H9 (cell line): ENCODE measurements at regions not wholly inside any gene's neighbourhood (a gene's known extent, or its start where the extent isn't known, plus 50 kb on each side); places are given as distances from the start of the nearest gene placed in this dataset.
"Not testable (repeated sequence)": the region's sequence is repeated elsewhere in the genome, so short reads cannot be mapped to it uniquely, and the experiment has no call there.

Source experiments
- DNase-seq: peaks from one replicate; pipeline ENCODE4 v3.0.0-alpha.2; 2017
- H2AFZ ChIP-seq: one replicate; pipeline ENCODE4 v1.6.1; 2013; ENCODE audit warnings: mild to moderate bottlenecking, low read length, control low read depth, moderate library complexity
- H2AK5ac ChIP-seq: 2 replicates; pipeline ENCODE4 v1.6.1; 2013; ENCODE audit warnings: low read length, control low read depth, mixed read lengths; ENCODE audit not compliant: insufficient read length
- H2BK120ac ChIP-seq: one replicate; pipeline ENCODE4 v1.6.1; 2013; ENCODE audit warnings: low read depth, mild to moderate bottlenecking, low read length, control low read depth, inconsistent platforms; ENCODE audit not compliant: poor library complexity, severe bottlenecking
- H2BK12ac ChIP-seq: 2 replicates; pipeline ENCODE4 v1.6.1; 2013; ENCODE audit warnings: low read length, control low read depth, mixed read lengths, low read depth; ENCODE audit not compliant: insufficient read length
- H2BK15ac ChIP-seq: 2 replicates; pipeline ENCODE4 v1.6.1; 2013; ENCODE audit warnings: low read depth, low read length, control low read depth
- H2BK20ac ChIP-seq: one replicate; pipeline ENCODE4 v1.6.1; 2013; ENCODE audit warnings: low read depth, mild to moderate bottlenecking, low read length, control low read depth, inconsistent platforms; ENCODE audit not compliant: poor library complexity, severe bottlenecking
- H2BK5ac ChIP-seq: 2 replicates; pipeline ENCODE4 v1.6.1; 2013; ENCODE audit warnings: low read length, control low read depth, mixed read lengths; ENCODE audit not compliant: insufficient read length
- H3K14ac ChIP-seq: 2 replicates; pipeline ENCODE4 v1.6.1; 2013; ENCODE audit warnings: low read length, control low read depth; ENCODE audit not compliant: insufficient read depth
- H3K18ac ChIP-seq: 2 replicates; pipeline ENCODE4 v1.6.1; 2013; ENCODE audit warnings: low read depth, mild to moderate bottlenecking, mixed read lengths, low read length, control low read depth; ENCODE audit not compliant: insufficient read length
- H3K23ac ChIP-seq: 2 replicates; pipeline ENCODE4 v1.6.1; 2013; ENCODE audit warnings: low read length, control low read depth, mixed read lengths, low read depth; ENCODE audit not compliant: insufficient read length
- H3K23me2 ChIP-seq: 2 replicates; pipeline ENCODE4 v1.6.1; 2013; ENCODE audit warnings: low read depth, mild to moderate bottlenecking, mixed read lengths, low read length, control low read depth; ENCODE audit not compliant: insufficient read length, poor library complexity, severe bottlenecking
- H3K27ac ChIP-seq: 2 replicates; pipeline ENCODE4 v1.5.1; 2013; ENCODE audit warnings: low read length, control low read depth, mixed read lengths, low read depth; ENCODE audit not compliant: insufficient read length
- H3K27me3 ChIP-seq: 2 replicates; pipeline ENCODE4 v1.6.1; 2013; ENCODE audit warnings: low read length, control low read depth, inconsistent platforms; ENCODE audit not compliant: insufficient read depth
- H3K4ac ChIP-seq: 2 replicates; pipeline ENCODE4 v1.6.1; 2013; ENCODE audit warnings: low read depth, mild to moderate bottlenecking, control low read depth, inconsistent platforms, low read length, moderate library complexity
- H3K4me1 ChIP-seq: 2 replicates; pipeline ENCODE4 v1.6.1; 2013; ENCODE audit warnings: low read length, control low read depth, inconsistent platforms; ENCODE audit not compliant: insufficient read depth
- H3K4me2 ChIP-seq: 2 replicates; pipeline ENCODE4 v1.6.1; 2013; ENCODE audit warnings: low read length, control low read depth, mixed read lengths; ENCODE audit not compliant: insufficient read length, insufficient read depth
- H3K56ac ChIP-seq: 2 replicates; pipeline ENCODE4 v1.6.1; 2013; ENCODE audit warnings: low read depth, mild to moderate bottlenecking, mixed read lengths, low read length, control low read depth; ENCODE audit not compliant: insufficient read length
- H3K79me1 ChIP-seq: 2 replicates; pipeline ENCODE4 v1.6.1; 2013; ENCODE audit warnings: low read depth, mild to moderate bottlenecking, moderate library complexity, low read length, control low read depth, inconsistent platforms; ENCODE audit not compliant: insufficient read depth, poor library complexity, severe bottlenecking
- H3K79me2 ChIP-seq: 2 replicates; pipeline ENCODE4 v1.6.1; 2013; ENCODE audit warnings: low read length, control low read depth, inconsistent platforms; ENCODE audit not compliant: insufficient read depth
- H3K9ac ChIP-seq: 2 replicates; pipeline ENCODE4 v1.6.1; 2013; ENCODE audit warnings: low read length, control low read depth, mixed read lengths; ENCODE audit not compliant: insufficient read length; ENCODE audit errors: extremely low read depth
- H3K9me3 ChIP-seq: one replicate; pipeline ENCODE4 v1.6.1; 2013; ENCODE audit warnings: low read depth, low read length, inconsistent platforms; ENCODE audit not compliant: control insufficient read depth
- H3T11ph ChIP-seq: one replicate; pipeline ENCODE4 v1.6.1; 2013; ENCODE audit warnings: mild to moderate bottlenecking, low read length, control low read depth, inconsistent platforms
- H4K20me1 ChIP-seq: one replicate; pipeline ENCODE4 v1.6.1; 2013; ENCODE audit not compliant: control insufficient read depth, insufficient read length, insufficient read depth
- H4K5ac ChIP-seq: 2 replicates; pipeline ENCODE4 v1.6.1; 2013; ENCODE audit warnings: low read depth, mild to moderate bottlenecking, mixed read lengths, low read length, control low read depth; ENCODE audit not compliant: insufficient read length
- H4K8ac ChIP-seq: replicated peaks from 2 replicates; pipeline ENCODE4 v1.6.1; 2013; ENCODE audit warnings: low read length, control low read depth, mixed read lengths, low read depth; ENCODE audit not compliant: insufficient read length
- H4K91ac ChIP-seq: 2 replicates; pipeline ENCODE4 v1.6.1; 2013; ENCODE audit warnings: low read depth, mild to moderate bottlenecking, moderate library complexity, mixed read lengths, low read length, control low read depth; ENCODE audit not compliant: insufficient read length
- H3K27ac Mint-ChIP-seq, 3 experiments: 2 replicates in 2 of 3; 3 replicates in 1 of 3; pipeline ENCODE4 v1.8.0; 2020 to 2021; ENCODE audit warnings: mixed read lengths in 3 of 3, mild to moderate bottlenecking in 1 of 3, moderate library complexity in 1 of 3
- H3K27me3 Mint-ChIP-seq: 2 replicates; pipeline ENCODE4 v1.8.0; 2021; ENCODE audit warnings: low read depth, mild to moderate bottlenecking, moderate library complexity, mixed read lengths
- H3K36me3 Mint-ChIP-seq, 3 experiments: 2 replicates in 2 of 3; 3 replicates in 1 of 3; pipeline ENCODE4 v1.8.0; 2020 to 2021; ENCODE audit warnings: low read depth in 3 of 3, mixed read lengths in 3 of 3; ENCODE audit not compliant: insufficient read depth in 1 of 3
- H3K4me1 Mint-ChIP-seq, 2 experiments: 2 replicates each; pipeline ENCODE4 v1.8.0; 2020; ENCODE audit warnings: mixed read lengths in 2 of 2
- H3K4me3 Mint-ChIP-seq, 2 experiments: 2 replicates in 1 of 2; 3 replicates in 1 of 2; pipeline ENCODE4 v1.8.0; 2020 to 2021; ENCODE audit warnings: mild to moderate bottlenecking in 2 of 2, mixed read lengths in 2 of 2, moderate library complexity in 1 of 2
- H3K9me3 Mint-ChIP-seq, 2 experiments: 2 replicates in 1 of 2; 3 replicates in 1 of 2; pipeline ENCODE4 v1.8.0; 2020; ENCODE audit warnings: mild to moderate bottlenecking in 2 of 2, mixed read lengths in 2 of 2, moderate library complexity in 1 of 2
- CTCF ChIP-seq: fragments of 200-600 bp; sonication (generic); conservative IDR thresholded peaks from 3 replicates; pipeline ENCODE4 v1.8.0; 2021; ENCODE audit warnings: antibody characterized with exemption, mild to moderate bottlenecking
- WGBS: extraction: QIAGEN DNeasy Blood & Tissue Kit; methylation state at CpG from one replicate; pipeline ENCODE4 v1.1.7; 2013; ENCODE audit warnings: missing lambda C conversion rate, low lambda C conversion rate, mixed read lengths; ENCODE audit not compliant: insufficient read length; ENCODE audit errors: extremely low coverage; 5-methylcytosine and 5-hydroxymethylcytosine counted together

GRCh38 chr9:124122813-124123462, 111.4 kb downstream of the LHX2 start:
- H3K27me3 Mint-ChIP-seq: peaks cover 12% of the 10 kb centered on the region
- H3K4me1 Mint-ChIP-seq: peaks cover 14 to 19% of the 10 kb centered on the region in 2 experiments
- H3K4me2 ChIP-seq: no peak overlapping the region
- no peak for DNase-seq
- H3K36me3 Mint-ChIP-seq: no peaks in the 10 kb centered on the region
- no peaks in the 10 kb centered on the region for H3K27me3 ChIP-seq
- H4K8ac ChIP-seq: no peak overlapping the region
- H3K14ac ChIP-seq: no peak overlapping the region
- H2AK5ac ChIP-seq: no peak overlapping the region
- no peak overlapping the region for H3K56ac ChIP-seq
- no peak overlapping the region for H3K4ac ChIP-seq
- no peak overlapping the region for H4K91ac ChIP-seq
- no peaks in the 10 kb centered on the region for H3K79me2 ChIP-seq
- no peaks in the 10 kb centered on the region; a peak in 1 of 5 replicates for H3K9me3 Mint-ChIP-seq
- H3K9me3 ChIP-seq: no peaks in the 10 kb centered on the region
- no peak overlapping the region for H2AFZ ChIP-seq
- H4K5ac ChIP-seq: no peak overlapping the region
- WGBS: no CpG with 5 or more reads among the region's 3 CpGs
- H2BK5ac ChIP-seq: no peak overlapping the region
- H4K20me1 ChIP-seq: no peaks in the 10 kb centered on the region
- peak; percentile 54 for TF ChIP-seq CTCF
- H3K23me2 ChIP-seq: no peaks in the 10 kb centered on the region
- H3T11ph ChIP-seq: no peak overlapping the region
- H3K9ac ChIP-seq: no peak overlapping the region
- no peak overlapping the region for H3K18ac ChIP-seq
- no peak overlapping the region; a peak in 1 of 5 replicates for H3K4me3 Mint-ChIP-seq
- no peak overlapping the region for H2BK120ac ChIP-seq
- H2BK20ac ChIP-seq: no peak overlapping the region
- H3K23ac ChIP-seq: no peak overlapping the region
- H3K4me1 ChIP-seq: no peaks in the 10 kb centered on the region
- no peak overlapping the region for H2BK12ac ChIP-seq
- H3K79me1 ChIP-seq: no peaks in the 10 kb centered on the region
- no peak overlapping the region for H3K27ac Mint-ChIP-seq
- no peak overlapping the region for H3K27ac ChIP-seq
- no peak overlapping the region for H2BK15ac ChIP-seq

DNA sequence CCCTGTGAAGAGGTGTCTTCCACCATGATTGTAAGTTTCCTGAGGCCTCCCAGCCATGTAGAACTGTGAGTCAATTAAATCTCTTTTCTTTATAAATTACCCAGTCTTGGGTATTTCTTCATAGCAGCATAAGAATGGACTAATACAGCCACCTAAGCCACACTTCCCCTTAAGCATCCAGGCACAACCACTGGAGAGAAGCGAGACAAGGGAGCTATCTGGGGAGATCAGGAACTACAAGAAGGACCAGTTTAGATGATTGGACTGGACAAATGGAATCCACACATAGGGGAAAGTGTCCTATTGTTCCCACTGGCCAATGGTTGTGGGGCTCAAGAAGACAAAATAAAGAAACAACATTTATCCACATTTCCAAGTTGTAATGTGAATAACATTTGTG, 112.1 kb downstream of the LHX2 start:
- not testable (repeated sequence) for H2BK120ac ChIP-seq, H3K27me3 ChIP-seq, H3K18ac ChIP-seq, H3K27ac Mint-ChIP-seq, H3K9ac ChIP-seq, H3T11ph ChIP-seq, H3K23me2 ChIP-seq, H4K20me1 ChIP-seq, H3K79me1 ChIP-seq, H3K4me3 Mint-ChIP-seq, H3K4me2 ChIP-seq, H3K9me3 Mint-ChIP-seq, H2BK12ac ChIP-seq, DNase-seq, H4K91ac ChIP-seq, H3K4ac ChIP-seq, H3K79me2 ChIP-seq, H3K27ac ChIP-seq, H3K36me3 Mint-ChIP-seq, H2BK15ac ChIP-seq, H3K9me3 ChIP-seq, H2AK5ac ChIP-seq, H2BK5ac ChIP-seq, H4K5ac ChIP-seq, H3K14ac ChIP-seq, H3K56ac ChIP-seq, H2BK20ac ChIP-seq, H3K4me1 ChIP-seq, H2AFZ ChIP-seq, H3K23ac ChIP-seq, H4K8ac ChIP-seq
- Mint-ChIP-seq H3K4me1 (peaks cover 14 to 19% of the 10 kb centered on the region in 2 experiments), H3K27me3 (peaks cover 12% of the 10 kb centered on the region)
- no CpG with 5 or more reads among the region's 1 CpG for WGBS
